Activated CD4-positive, alpha-beta T cell treated with anti-CD3 and anti-CD28 coated beads, Interleukin-2, amount 10 ng/mL, durations not matched to agents 7 days and 5 days (primary cell): ENCODE measurements at regions not wholly inside any gene's neighbourhood (a gene's known extent, or its start where the extent isn't known, plus 50 kb on each side); places are given as distances from the start of the nearest gene placed in this dataset.

ENCODE experiments used
- CTCF ChIA-PET: fragments of 350-600 bp; sonication (Branson Sonifier 250); formaldehyde crosslinking; loops from one replicate; lab custom pipeline; 2021; ENCODE audit warnings: antibody characterized with exemption; lab: Charles Lee
- POLR2A ChIA-PET: fragments of 350-600 bp; sonication (Branson Sonifier 250); formaldehyde crosslinking; loops from one replicate; lab custom pipeline; 2021; ENCODE audit warnings: antibody characterized with exemption; lab: Charles Lee
- DNase-seq: peaks from one replicate; pipeline ENCODE4 v3.0.0-alpha.2; 2020
- H3K27ac Mint-ChIP-seq: one replicate; pipeline ENCODE4 v1.8.0; 2021; ENCODE audit warnings: mild to moderate bottlenecking, moderate library complexity, mixed read lengths
- H3K27me3 Mint-ChIP-seq: one replicate; pipeline ENCODE4 v1.8.0; 2021; ENCODE audit warnings: mixed read lengths
- H3K36me3 Mint-ChIP-seq: one replicate; pipeline ENCODE4 v1.8.0; 2021; ENCODE audit warnings: low read depth, mixed read lengths
- H3K4me1 Mint-ChIP-seq: one replicate; pipeline ENCODE4 v1.8.0; 2021; ENCODE audit warnings: mixed read lengths
- H3K4me3 Mint-ChIP-seq: one replicate; pipeline ENCODE4 v1.8.0; 2021; ENCODE audit warnings: mild to moderate bottlenecking, moderate library complexity, mixed read lengths
- H3K9me3 Mint-ChIP-seq: one replicate; pipeline ENCODE4 v1.8.0; 2021; ENCODE audit warnings: mixed read lengths

GRCh38 chr16:9503251-9503984, 412.0 kb downstream of the HAPSTR1 start:
- no peak overlapping the region for H3K27ac Mint-ChIP-seq
- DNase-seq: no peak
- peaks cover 4% of the 10 kb centered on the region for H3K9me3 Mint-ChIP-seq
- no peaks in the 10 kb centered on the region for H3K27me3 Mint-ChIP-seq
- POLR2A ChIA-PET: interaction anchor here (0.6 kb wide), 1 partner anchor 317 kb away, joined by 5 read pairs; no protein-coding TSS in a partner anchor
- CTCF ChIA-PET: interaction anchor here (1.3 kb wide), 1 partner anchor 20 kb away, joined by 3 read pairs; no protein-coding TSS in a partner anchor
- H3K36me3 Mint-ChIP-seq: no peaks in the 10 kb centered on the region
- no peak overlapping the region for H3K4me3 Mint-ChIP-seq
- H3K4me1 Mint-ChIP-seq: no peaks in the 10 kb centered on the region

GRCh38 chr16:9508328-9508936, 417.0 kb downstream of the HAPSTR1 start:
- H3K27me3 Mint-ChIP-seq: no peaks in the 10 kb centered on the region
- ChIA-PET POLR2A (no interaction called here), CTCF (interaction anchor here (0.7 kb wide), 1 partner anchor 14 kb away, joined by 3 read pairs; no protein-coding TSS in a partner anchor)
- H3K4me1 Mint-ChIP-seq: no peaks in the 10 kb centered on the region
- H3K36me3 Mint-ChIP-seq: no peaks in the 10 kb centered on the region
- peaks cover 7% of the 10 kb centered on the region for H3K9me3 Mint-ChIP-seq
- no peak for DNase-seq
- H3K4me3 Mint-ChIP-seq: no peak overlapping the region
- no peak overlapping the region for H3K27ac Mint-ChIP-seq

GRCh38 chr16:9509663-9510062, 418.2 kb downstream of the HAPSTR1 start:
- H3K9me3 Mint-ChIP-seq: peaks cover 7% of the 10 kb centered on the region
- no peaks in the 10 kb centered on the region for H3K27me3 Mint-ChIP-seq
- no peaks in the 10 kb centered on the region for H3K4me1 Mint-ChIP-seq
- H3K4me3 Mint-ChIP-seq: no peak overlapping the region
- H3K27ac Mint-ChIP-seq: no peak overlapping the region
- no peaks in the 10 kb centered on the region for H3K36me3 Mint-ChIP-seq
- ChIA-PET POLR2A (no interaction called here), CTCF (no interaction called here)
- DNase-seq: no peak

GRCh38 chr16:9511389-9511788, 419.9 kb downstream of the HAPSTR1 start:
- no peaks in the 10 kb centered on the region for H3K4me1 Mint-ChIP-seq
- H3K9me3 Mint-ChIP-seq: peaks cover 7% of the 10 kb centered on the region
- CTCF ChIA-PET: no interaction called here
- no peak overlapping the region for H3K27ac Mint-ChIP-seq
- DNase-seq: no peak
- no peaks in the 10 kb centered on the region for H3K27me3 Mint-ChIP-seq
- H3K36me3 Mint-ChIP-seq: no peaks in the 10 kb centered on the region
- POLR2A ChIA-PET: no interaction called here
- H3K4me3 Mint-ChIP-seq: no peak overlapping the region

GRCh38 chr16:9516444-9516843, 425.0 kb downstream of the HAPSTR1 start:
- no peak for DNase-seq
- POLR2A ChIA-PET: no interaction called here
- no peaks in the 10 kb centered on the region for H3K27me3 Mint-ChIP-seq

GRCh38 chr16:9518051-9518450, 426.6 kb downstream of the HAPSTR1 start:
- CTCF ChIA-PET: no interaction called here
- POLR2A ChIA-PET: no interaction called here

More at GRCh38 chr16:9516444-9516843, 425.0 kb downstream of the HAPSTR1 start:
- H3K9me3 Mint-ChIP-seq: peaks cover 3% of the 10 kb centered on the region
- no peak overlapping the region for H3K4me3 Mint-ChIP-seq
- H3K4me1 Mint-ChIP-seq: no peaks in the 10 kb centered on the region
- CTCF ChIA-PET: no interaction called here
- H3K36me3 Mint-ChIP-seq: no peaks in the 10 kb centered on the region
- H3K27ac Mint-ChIP-seq: no peak overlapping the region

GRCh38 chr16:9518581-9518980, 427.1 kb downstream of the HAPSTR1 start:
- no peak for DNase-seq
- Mint-ChIP-seq H3K9me3 (no peaks in the 10 kb centered on the region), H3K36me3 (no peaks in the 10 kb centered on the region), H3K4me3 (no peak overlapping the region), H3K27me3 (no peaks in the 10 kb centered on the region), H3K4me1 (no peaks in the 10 kb centered on the region), H3K27ac (no peak overlapping the region)
- ChIA-PET CTCF (no interaction called here), POLR2A (no interaction called here)

More at GRCh38 chr16:9518051-9518450, 426.6 kb downstream of the HAPSTR1 start:
- no peaks in the 10 kb centered on the region for H3K9me3 Mint-ChIP-seq
- H3K27me3 Mint-ChIP-seq: no peaks in the 10 kb centered on the region
- DNase-seq: no peak
- no peaks in the 10 kb centered on the region for H3K4me1 Mint-ChIP-seq
- H3K4me3 Mint-ChIP-seq: no peak overlapping the region
- no peak overlapping the region for H3K27ac Mint-ChIP-seq
- H3K36me3 Mint-ChIP-seq: no peaks in the 10 kb centered on the region

- Mint-ChIP-seq H3K4me1 (no peaks in the 10 kb centered on the region), H3K36me3 (no peaks in the 10 kb centered on the region), H3K27me3 (no peaks in the 10 kb centered on the region), H3K9me3 (peaks cover 4% of the 10 kb centered on the region), H3K27ac (no peak overlapping the region), H3K4me3 (no peak overlapping the region)
- CTCF ChIA-PET: interaction anchor here (0.9 kb wide), 1 partner anchor 18 kb away, joined by 3 read pairs; no protein-coding TSS in a partner anchor
- DNase-seq: no peak
- POLR2A ChIA-PET: no interaction called here
These were observed 430.4 kb downstream of the HAPSTR1 start for GRCh38 chr16:9521749-9522370.

- Mint-ChIP-seq H3K9me3 (peaks cover 4% of the 10 kb centered on the region), H3K4me1 (no peaks in the 10 kb centered on the region), H3K27me3 (no peaks in the 10 kb centered on the region), H3K4me3 (no peak overlapping the region), H3K36me3 (no peaks in the 10 kb centered on the region), H3K27ac (no peak overlapping the region)
- POLR2A ChIA-PET: no interaction called here
- CTCF ChIA-PET: no interaction called here
- DNase-seq: no peak
These were observed 431.2 kb downstream of the HAPSTR1 start for GRCh38 chr16:9522614-9523013.

GRCh38 chr16:9523994-9524393, 432.6 kb downstream of the HAPSTR1 start:
- Mint-ChIP-seq H3K27ac (no peak overlapping the region), H3K27me3 (no peaks in the 10 kb centered on the region), H3K36me3 (no peaks in the 10 kb centered on the region), H3K9me3 (peaks cover 4% of the 10 kb centered on the region), H3K4me3 (no peak overlapping the region), H3K4me1 (no peaks in the 10 kb centered on the region)
- CTCF ChIA-PET: no interaction called here
- POLR2A ChIA-PET: no interaction called here
- DNase-seq: no peak

GRCh38 chr16:9525037-9525436, 433.6 kb downstream of the HAPSTR1 start:
- POLR2A ChIA-PET: no interaction called here
- Mint-ChIP-seq H3K9me3 (peaks cover 4% of the 10 kb centered on the region), H3K27ac (no peak overlapping the region)

GRCh38 chr16:9526791-9527190, 435.3 kb downstream of the HAPSTR1 start:
- POLR2A ChIA-PET: no interaction called here
- no peaks in the 10 kb centered on the region for H3K36me3 Mint-ChIP-seq
- CTCF ChIA-PET: no interaction called here
- no peaks in the 10 kb centered on the region for H3K27me3 Mint-ChIP-seq
- no peaks in the 10 kb centered on the region for H3K4me1 Mint-ChIP-seq
- H3K4me3 Mint-ChIP-seq: no peak overlapping the region
- DNase-seq: no peak
- no peak overlapping the region for H3K27ac Mint-ChIP-seq
- peaks cover 4% of the 10 kb centered on the region for H3K9me3 Mint-ChIP-seq

More at GRCh38 chr16:9525037-9525436, 433.6 kb downstream of the HAPSTR1 start:
- Mint-ChIP-seq H3K4me1 (no peaks in the 10 kb centered on the region), H3K36me3 (no peaks in the 10 kb centered on the region), H3K4me3 (no peak overlapping the region), H3K27me3 (no peaks in the 10 kb centered on the region)
- DNase-seq: no peak
- CTCF ChIA-PET: no interaction called here

GRCh38 chr16:9527976-9528375, 436.5 kb downstream of the HAPSTR1 start:
- Mint-ChIP-seq H3K27ac (no peak overlapping the region), H3K36me3 (no peaks in the 10 kb centered on the region), H3K9me3 (peaks cover 7% of the 10 kb centered on the region), H3K27me3 (no peaks in the 10 kb centered on the region), H3K4me3 (no peak overlapping the region), H3K4me1 (no peaks in the 10 kb centered on the region)
- ChIA-PET CTCF (no interaction called here), POLR2A (no interaction called here)
- DNase-seq: no peak
